Stimulated activated CD4-positive, alpha-beta T cell treated with anti-CD3 and anti-CD28 coated beads, Interleukin-15, amount 100 ng/mL, for 48 hours (primary cell): ENCODE measurements at regions not wholly inside any gene's neighbourhood (a gene's known extent, or its start where the extent isn't known, plus 50 kb on each side); places are given as distances from the start of the nearest gene placed in this dataset.
"Not testable (repeated sequence)": the region's sequence is repeated elsewhere in the genome, so short reads cannot be mapped to it uniquely, and the experiment has no call there.

Experiments
- DNase-seq, 2 donors: peaks; one replicate each; pipeline ENCODE4 v3.0.0-alpha.2; 2020; ENCODE audit warnings: low read depth in 2 of 2

GRCh38 chr6:170213637-170214018, 77.2 kb downstream of the DLL1 start:
- DNase-seq: not testable (repeated sequence)

DNA sequence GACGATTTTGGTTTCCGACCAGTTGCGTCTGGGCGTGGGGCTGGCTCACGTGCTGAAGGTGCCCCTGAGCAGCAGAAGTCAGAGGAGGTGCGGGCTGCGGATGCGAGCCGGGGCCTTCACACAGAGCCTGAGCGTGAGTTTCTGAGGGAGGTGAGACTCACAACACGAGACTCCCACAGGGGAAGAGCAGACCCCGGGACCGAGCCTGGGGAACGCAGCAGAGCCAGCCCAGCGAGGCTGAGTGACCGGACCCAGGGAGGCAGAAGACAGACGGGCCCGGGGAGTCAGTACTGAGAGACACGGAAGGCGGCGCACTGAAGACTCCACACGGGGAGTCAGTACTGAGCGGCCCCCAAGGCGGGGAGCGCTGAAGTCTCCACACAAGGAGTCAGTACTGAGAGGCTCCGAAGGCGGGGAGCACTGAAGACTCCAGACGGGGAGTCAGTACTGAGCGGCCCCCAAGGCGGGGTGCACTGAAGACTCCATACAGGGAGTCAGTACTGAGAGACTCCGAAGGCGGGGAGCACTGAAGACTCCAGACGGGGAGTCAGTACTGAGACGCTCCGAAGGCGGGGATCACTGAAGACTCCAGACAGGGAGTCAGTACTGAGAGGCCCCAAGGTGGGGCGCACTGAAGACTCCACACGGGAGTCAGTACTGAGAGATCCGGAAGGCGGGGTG, 77.8 kb downstream of the DLL1 start:
- no peak for DNase-seq

GRCh38 chr6:170212051-170212756, 78.7 kb downstream of the DLL1 start:
- DNase-seq: no peak

DNA sequence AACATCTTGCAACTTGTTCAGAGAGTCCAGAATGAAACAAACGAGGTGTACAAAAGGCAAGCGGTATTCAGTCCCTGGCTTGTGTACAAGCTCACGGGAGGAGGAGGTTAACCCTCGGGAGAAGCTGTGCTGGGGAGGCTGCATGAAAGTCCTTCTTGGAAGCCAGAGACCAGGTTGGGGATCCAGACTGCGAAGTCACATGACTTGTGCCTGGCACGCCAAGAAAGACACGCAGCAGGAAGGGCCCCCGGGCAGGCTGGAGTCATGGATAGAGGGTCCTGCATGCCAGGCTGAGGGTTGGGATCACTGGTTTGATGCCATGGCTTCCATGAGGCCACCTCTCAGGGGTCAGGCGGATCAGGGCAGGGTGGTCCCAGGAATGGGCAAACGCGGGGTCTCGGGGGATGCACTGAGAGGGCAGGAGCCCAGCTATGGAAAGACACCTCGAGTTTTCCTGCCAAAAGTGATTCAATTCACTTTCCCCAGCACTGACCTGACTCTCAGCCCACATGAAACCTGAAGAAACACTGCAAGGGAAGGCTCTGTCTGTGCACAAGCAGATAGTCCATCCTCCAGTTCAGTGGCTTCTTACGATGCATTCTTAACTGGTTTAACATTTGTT, 79.4 kb downstream of the DLL1 start:
- no peak for DNase-seq

DNA sequence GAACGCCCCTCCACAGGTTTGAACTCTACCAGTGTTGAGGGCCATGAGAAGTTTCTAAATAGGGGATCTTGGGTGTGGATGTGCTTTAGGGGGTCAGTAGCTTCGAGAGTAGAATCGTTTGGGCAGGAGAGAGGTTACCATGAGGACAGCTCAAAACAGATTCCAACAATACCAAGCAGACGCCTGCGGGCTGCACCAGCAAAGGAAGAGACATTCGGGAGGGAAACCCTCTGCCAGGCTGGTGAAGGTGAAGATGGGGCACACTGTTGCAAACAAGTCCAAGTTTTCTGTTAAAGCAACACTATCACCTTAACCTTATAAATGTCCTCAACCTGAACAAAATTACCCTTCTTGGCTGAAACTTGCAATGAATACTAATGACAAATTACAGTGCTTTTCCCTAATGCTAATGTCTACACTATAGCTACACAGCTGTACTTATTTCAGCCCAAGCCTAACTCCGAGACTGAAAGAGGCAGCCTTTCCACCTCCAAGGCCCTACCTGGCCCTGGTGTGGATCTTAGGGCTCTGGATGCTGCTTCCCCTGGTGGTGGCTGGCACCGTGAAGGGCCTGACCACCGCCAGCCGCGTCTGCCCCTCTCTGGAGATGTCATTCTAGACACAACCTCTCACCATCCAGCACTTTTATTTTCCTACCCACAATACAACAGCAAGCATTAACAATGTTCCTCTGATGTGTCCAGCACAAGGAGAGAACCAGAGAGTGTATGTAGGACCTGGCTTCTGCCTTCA, 80.1 kb downstream of the DLL1 start:
- DNase-seq: no peak

- no peak for DNase-seq
Observed at GRCh38 chr6:170210026-170210390, 80.9 kb downstream of the DLL1 start.

- DNase-seq: no peak
Observed at GRCh38 chr6:170209354-170210025, 81.4 kb downstream of the DLL1 start.

DNA sequence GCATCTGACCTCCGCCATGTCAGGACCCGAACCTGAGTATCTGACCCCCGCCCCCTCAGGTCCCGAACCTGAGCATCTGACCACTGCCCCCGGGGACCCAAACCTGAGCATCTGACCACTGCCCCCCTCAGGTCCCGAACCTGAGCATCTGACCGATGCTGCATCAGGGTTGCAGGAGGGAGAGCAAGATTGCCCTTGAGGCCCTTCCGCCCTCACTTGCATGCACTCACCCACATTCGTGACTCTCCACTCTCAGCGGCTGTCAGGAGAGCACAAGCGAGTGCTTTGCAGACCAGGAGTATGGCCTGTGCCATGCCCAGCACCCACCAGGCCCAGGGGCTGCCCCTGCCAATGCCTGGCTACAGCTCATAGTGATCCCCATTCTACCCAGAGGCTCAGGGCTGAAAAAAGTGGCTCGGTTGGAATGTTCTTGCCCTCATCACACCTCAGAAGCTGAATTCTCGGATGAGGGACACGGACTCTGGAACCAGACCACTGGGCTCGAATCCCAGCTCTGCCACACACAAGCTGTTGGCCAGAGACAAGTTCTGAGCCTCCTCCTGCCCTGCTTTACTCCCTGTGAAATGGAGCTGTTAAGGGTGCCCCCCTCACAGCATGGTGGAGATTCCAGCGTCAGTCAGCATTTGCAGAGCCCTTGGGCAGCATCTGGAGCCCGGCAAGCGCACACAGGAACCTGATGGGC, 82.1 kb downstream of the DLL1 start:
- DNase-seq: no peak

DNA sequence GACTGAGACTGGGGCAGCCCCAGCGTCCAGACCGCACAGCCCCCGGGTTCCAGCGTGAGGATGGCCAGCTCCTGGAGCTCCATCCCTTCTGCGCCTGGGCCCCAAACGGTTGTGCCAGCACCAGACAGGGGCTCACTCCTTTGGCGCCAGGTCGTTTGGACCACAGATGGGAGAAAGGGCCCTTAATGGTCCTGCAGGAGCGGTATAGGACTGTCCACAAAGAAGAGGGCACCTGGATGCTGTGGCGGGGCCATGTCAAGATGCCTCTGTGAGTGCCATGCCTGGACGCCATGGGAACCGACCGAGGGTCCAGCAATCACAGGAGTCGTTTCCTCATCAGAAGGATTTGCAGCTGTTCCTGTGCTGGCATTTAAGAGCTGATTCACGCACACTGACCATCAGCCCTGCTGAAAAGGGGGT, 82.7 kb downstream of the DLL1 start:
- DNase-seq: no peak

- no peak for DNase-seq
Observed at GRCh38 chr6:170207586-170208181, 83.2 kb downstream of the DLL1 start.

GRCh38 chr6:170206851-170207431, 83.9 kb downstream of the DLL1 start:
- DNase-seq: no peak

DNA sequence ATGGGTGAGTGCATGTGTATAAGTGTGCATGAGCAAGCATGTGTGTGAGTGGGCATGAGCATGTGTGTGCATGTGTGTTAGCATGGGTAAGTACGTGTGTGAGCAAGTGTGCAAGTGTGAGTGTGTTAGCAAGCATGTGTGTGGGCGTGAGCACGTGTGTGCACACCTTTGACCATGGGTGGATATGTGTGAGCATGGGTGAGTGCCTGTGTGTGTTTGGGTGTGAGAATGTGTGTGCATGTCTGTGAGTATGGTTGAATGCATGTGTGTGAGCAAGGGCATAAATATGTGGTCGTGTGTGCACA, 84.6 kb downstream of the DLL1 start:
- no peak for DNase-seq

DNA sequence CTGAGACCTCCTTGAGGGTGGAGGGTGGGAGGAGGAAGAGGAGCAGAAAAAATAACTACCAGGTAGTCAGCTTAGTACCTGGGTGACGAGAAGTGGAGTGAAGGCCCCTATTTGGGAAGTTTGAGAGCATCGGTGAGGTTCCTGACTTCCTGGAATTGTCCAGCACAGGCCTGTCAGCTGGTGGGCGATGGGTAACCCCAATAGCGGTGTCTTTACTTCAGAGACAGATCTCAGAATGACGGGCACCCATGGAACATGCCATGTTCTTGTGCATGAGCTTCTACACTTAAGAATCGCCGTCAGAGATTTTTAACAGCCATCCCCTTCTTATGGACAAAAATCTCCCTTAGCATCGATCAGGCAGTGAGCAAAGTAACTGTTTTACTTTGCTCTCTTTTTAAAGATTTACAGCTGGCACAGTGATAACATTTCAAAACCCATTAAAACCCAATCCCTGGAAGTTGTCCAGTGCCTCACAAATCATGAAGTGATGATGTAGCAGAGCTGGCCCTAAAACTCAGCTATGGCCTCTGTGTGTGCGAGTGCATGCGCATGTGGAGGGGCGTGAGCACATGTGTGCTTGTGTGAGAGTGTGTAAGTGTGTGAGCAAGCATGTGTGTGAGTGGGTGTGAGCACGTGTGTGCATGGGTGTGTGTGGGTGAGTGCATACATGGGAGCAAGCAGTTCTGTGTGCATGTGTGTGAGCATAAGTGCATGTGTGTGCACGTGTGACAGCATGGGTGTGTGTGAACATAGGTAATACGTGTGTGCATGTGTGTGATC, 85.2 kb downstream of the DLL1 start:
- DNase-seq: no peak

- no peak for DNase-seq
Observed at GRCh38 chr6:170205126-170205525, 85.8 kb downstream of the DLL1 start.

GRCh38 chr6:170203212-170203611, 87.7 kb downstream of the DLL1 start:
- no peak for DNase-seq

- DNase-seq: no peak
Observed at GRCh38 chr6:170202416-170203135, 88.3 kb downstream of the DLL1 start.

GRCh38 chr6:170201361-170201760, 89.5 kb downstream of the DLL1 start:
- no peak for DNase-seq

DNA sequence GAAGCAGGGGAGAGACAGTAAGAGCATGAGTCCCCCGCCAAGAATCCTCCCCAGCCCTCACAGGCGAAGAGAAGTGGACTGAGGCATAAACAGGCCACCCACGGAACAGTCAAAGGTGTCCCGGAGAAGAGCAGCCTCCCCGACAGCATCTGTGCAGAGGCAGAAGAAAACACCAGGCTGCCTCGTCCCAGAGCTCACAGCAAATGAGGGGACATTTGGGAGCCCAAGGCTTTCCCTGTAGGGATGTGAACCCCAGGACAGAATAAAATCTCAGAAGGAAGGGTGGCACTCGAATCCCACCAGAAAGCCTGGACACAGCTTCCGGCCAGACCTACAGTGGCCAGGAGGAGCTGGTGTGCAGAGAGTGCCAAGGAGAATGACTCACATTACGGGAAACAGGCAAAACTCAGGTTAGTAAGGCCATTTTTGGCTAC, 90.4 kb downstream of the DLL1 start:
- no peak for DNase-seq

GRCh38 chr6:170199716-170200115, 91.2 kb downstream of the DLL1 start:
- DNase-seq: no peak
